Muscle of leg (tissue), 3 donors: ENCODE measurements at regions not wholly inside any gene's neighbourhood (a gene's known extent, or its start where the extent isn't known, plus 50 kb on each side); places are given as distances from the start of the nearest gene placed in this dataset.

Experiments used
- DNase-seq: peaks from one replicate; pipeline ENCODE4 v3.0.0; 2013
- H3K27ac ChIP-seq: one replicate; pipeline ENCODE4 v1.5.1; 2013; ENCODE audit warnings: mild to moderate bottlenecking, low read length, control low read depth
- H3K27me3 ChIP-seq: one replicate; pipeline ENCODE4 v1.6.1; 2013; ENCODE audit warnings: low read length; ENCODE audit not compliant: control insufficient read depth, insufficient read depth
- H3K36me3 ChIP-seq: one replicate; pipeline ENCODE4 v1.6.1; 2013; ENCODE audit warnings: low read length; ENCODE audit not compliant: control insufficient read depth, insufficient read depth
- H3K4me1 ChIP-seq: one replicate; pipeline ENCODE4 v1.6.1; 2013; ENCODE audit warnings: low read length; ENCODE audit not compliant: control insufficient read depth, insufficient read depth
- H3K4me3 ChIP-seq: one replicate; pipeline ENCODE4 v1.5.1; 2013; ENCODE audit warnings: low read length, control low read depth
- H3K9me3 ChIP-seq: replicated peaks from 2 replicates; pipeline ENCODE4 v1.6.1; 2013; ENCODE audit warnings: low read depth, low read length; ENCODE audit not compliant: control insufficient read depth
- WGBS: methylation state at CpG from one replicate; pipeline ENCODE4 v1.1.5; 2013; ENCODE audit warnings: missing lambda C conversion rate; ENCODE audit not compliant: insufficient coverage; 5-methylcytosine and 5-hydroxymethylcytosine counted together

GRCh38 chr4:164538097-164538496 lies 215.8 kb upstream of the SMIM31 start:
- no peak for DNase-seq
- Histone ChIP-seq H3K9me3 (peaks cover 9% of the 10 kb centered on the region), H3K4me1 (no peaks in the 10 kb centered on the region), H3K27me3 (no peaks in the 10 kb centered on the region), H3K4me3 (no peak overlapping the region), H3K27ac (no peak overlapping the region), H3K36me3 (no peaks in the 10 kb centered on the region)
- WGBS: 63% methylated on average over 1 of the region's 4 CpGs

- H3K27ac ChIP-seq: no peak overlapping the region
- no peak for DNase-seq
- no peaks in the 10 kb centered on the region for H3K4me1 ChIP-seq
- H3K9me3 ChIP-seq: peaks cover 12% of the 10 kb centered on the region
- no peak overlapping the region for H3K4me3 ChIP-seq
- no peaks in the 10 kb centered on the region for H3K36me3 ChIP-seq
- no peaks in the 10 kb centered on the region for H3K27me3 ChIP-seq
- 100% methylated on average over 1 of the region's 2 CpGs for WGBS
These were observed 212.9 kb upstream of the SMIM31 start for GRCh38 chr4:164540987-164541386.

- Histone ChIP-seq H3K4me1 (no peaks in the 10 kb centered on the region), H3K9me3 (peaks cover 12% of the 10 kb centered on the region), H3K27ac (no peak overlapping the region), H3K4me3 (no peak overlapping the region), H3K36me3 (no peaks in the 10 kb centered on the region), H3K27me3 (no peaks in the 10 kb centered on the region)
- WGBS: no CpG with 5 or more reads among the region's 1 CpG
- no peak for DNase-seq
These were observed 211.5 kb upstream of the SMIM31 start for GRCh38 chr4:164542431-164542830.

- Histone ChIP-seq H3K36me3 (no peaks in the 10 kb centered on the region), H3K9me3 (peaks cover 11% of the 10 kb centered on the region), H3K27ac (no peak overlapping the region), H3K27me3 (no peaks in the 10 kb centered on the region), H3K4me3 (no peak overlapping the region), H3K4me1 (no peaks in the 10 kb centered on the region)
- no peak for DNase-seq
- WGBS: 71% methylated on average over 2 of the region's 5 CpGs
These were observed 202.8 kb upstream of the SMIM31 start for GRCh38 chr4:164550989-164551712.

- 78% methylated on average over 3 of the region's 4 CpGs for WGBS
- Histone ChIP-seq H3K4me1 (no peaks in the 10 kb centered on the region), H3K9me3 (peaks cover 11% of the 10 kb centered on the region), H3K36me3 (no peaks in the 10 kb centered on the region), H3K27me3 (no peaks in the 10 kb centered on the region), H3K4me3 (no peak overlapping the region), H3K27ac (no peak overlapping the region)
- no peak for DNase-seq
These were observed 202.3 kb upstream of the SMIM31 start for GRCh38 chr4:164551713-164552040.

GRCh38 chr4:164571593-164572390 lies 182.1 kb upstream of the SMIM31 start:
- no peak for DNase-seq
- no peaks in the 10 kb centered on the region for H3K27me3 ChIP-seq
- no peaks in the 10 kb centered on the region for H3K9me3 ChIP-seq
- H3K27ac ChIP-seq: no peak overlapping the region
- 50% methylated on average over 3 of the region's 7 CpGs for WGBS
- no peaks in the 10 kb centered on the region for H3K36me3 ChIP-seq
- H3K4me3 ChIP-seq: no peak overlapping the region
- no peaks in the 10 kb centered on the region for H3K4me1 ChIP-seq

GRCh38 chr4:164572877-164573279 lies 181.1 kb upstream of the SMIM31 start:
- H3K36me3 ChIP-seq: no peaks in the 10 kb centered on the region
- H3K9me3 ChIP-seq: no peaks in the 10 kb centered on the region
- no peak for DNase-seq

GRCh38 chr4:164575861-164576260 lies 178.1 kb upstream of the SMIM31 start:
- Histone ChIP-seq H3K9me3 (no peaks in the 10 kb centered on the region), H3K4me3 (no peak overlapping the region), H3K27me3 (no peaks in the 10 kb centered on the region), H3K27ac (no peak overlapping the region), H3K36me3 (no peaks in the 10 kb centered on the region), H3K4me1 (no peaks in the 10 kb centered on the region)
- 80% methylated on average over 2 of the region's 5 CpGs for WGBS
- no peak for DNase-seq

More at GRCh38 chr4:164572877-164573279, 181.1 kb upstream of the SMIM31 start:
- H3K27ac ChIP-seq: no peak overlapping the region
- H3K27me3 ChIP-seq: no peaks in the 10 kb centered on the region
- no peak overlapping the region for H3K4me3 ChIP-seq
- H3K4me1 ChIP-seq: no peaks in the 10 kb centered on the region

- no peaks in the 10 kb centered on the region for H3K27me3 ChIP-seq
- no peaks in the 10 kb centered on the region for H3K4me1 ChIP-seq
- H3K36me3 ChIP-seq: no peaks in the 10 kb centered on the region
- H3K4me3 ChIP-seq: no peak overlapping the region
- no peak overlapping the region for H3K27ac ChIP-seq
- DNase-seq: no peak
- H3K9me3 ChIP-seq: no peaks in the 10 kb centered on the region
- WGBS: 64% methylated on average over 5 of the region's 8 CpGs
These were observed 174.5 kb upstream of the SMIM31 start for GRCh38 chr4:164579270-164579942.

- WGBS: 100% methylated on average over 1 of the region's 6 CpGs
- Histone ChIP-seq H3K4me1 (no peaks in the 10 kb centered on the region), H3K27me3 (no peaks in the 10 kb centered on the region), H3K27ac (no peak overlapping the region), H3K4me3 (no peak overlapping the region), H3K9me3 (no peaks in the 10 kb centered on the region), H3K36me3 (no peaks in the 10 kb centered on the region)
- DNase-seq: no peak
These were observed 162.3 kb upstream of the SMIM31 start for GRCh38 chr4:164591666-164592065.
